ENCODE measurements at regions not wholly inside any gene's neighbourhood (a gene's known extent, or its start where the extent isn't known, plus 50 kb on each side); places are given as distances from the start of the nearest gene placed in this dataset.
A peak's percentile ranks its signal among the peaks of the same experiment; 100 is the strongest.

- peak overlapping the region; percentile 43 for H3K4me3 ChIP-seq (ENCODE audit: low read depth, low read length)
- no peak for TF ChIP-seq CTCF (IDR thresholded peaks at IDR 0.05; ENCODE audit: borderline replicate concordance, insufficient read depth, low read depth, low read length)
Measured at GRCh38 chr7:130956417-130957136, 222.6 kb upstream of the KLF14 start.

GRCh38 chr7:130957137-130957513 lies 223.1 kb upstream of the KLF14 start:
- peak overlapping the region; percentile 43 for H3K4me3 ChIP-seq (ENCODE audit: low read depth, low read length)
- no peak for TF ChIP-seq CTCF (IDR thresholded peaks at IDR 0.05; ENCODE audit: borderline replicate concordance, insufficient read depth, low read depth, low read length)

GRCh38 chr7:130957722-130958435 lies 223.9 kb upstream of the KLF14 start:
- peak overlapping the region; percentile 73 for H3K4me3 ChIP-seq (ENCODE audit: low read depth, low read length)

GRCh38 chr7:130958846-130959245 lies 224.8 kb upstream of the KLF14 start:
- peak overlapping the region; percentile 73 for H3K4me3 ChIP-seq (ENCODE audit: low read depth, low read length)
- TF ChIP-seq CTCF (IDR thresholded peaks at IDR 0.05; ENCODE audit: borderline replicate concordance, insufficient read depth, low read depth, low read length) = no peak

- peak overlapping the region; percentile 73 for H3K4me3 ChIP-seq (ENCODE audit: low read depth, low read length)
- peak; percentile 60; the same call in 1 of the 2 replicates for TF ChIP-seq CTCF (IDR thresholded peaks at IDR 0.05; ENCODE audit: borderline replicate concordance, insufficient read depth, low read depth, low read length)
Measured at GRCh38 chr7:130959743-130960207, 225.8 kb upstream of the KLF14 start.

- H3K4me3 ChIP-seq (ENCODE audit: low read depth, low read length) = peak overlapping the region; percentile 73
- no peak for TF ChIP-seq CTCF (IDR thresholded peaks at IDR 0.05; ENCODE audit: borderline replicate concordance, insufficient read depth, low read depth, low read length)
Measured at GRCh38 chr7:130960208-130960988, 226.4 kb upstream of the KLF14 start.

- H3K4me3 ChIP-seq (ENCODE audit: low read depth, low read length) = peak overlapping the region; percentile 73
Measured at GRCh38 chr7:130961128-130961601, 227.2 kb upstream of the KLF14 start.

More at GRCh38 chr7:130961128-130961601, 227.2 kb upstream of the KLF14 start:
- TF ChIP-seq CTCF (IDR thresholded peaks at IDR 0.05; ENCODE audit: borderline replicate concordance, insufficient read depth, low read depth, low read length) = no peak
